SU-DHL-6 (cell line): ENCODE measurements at regions not wholly inside any gene's neighbourhood (a gene's known extent, or its start where the extent isn't known, plus 50 kb on each side); places are given as distances from the start of the nearest gene placed in this dataset.

Experiments
- H2AFZ ChIP-seq: fragments of 200-600 bp; sonication (generic); 2 replicates; pipeline ENCODE4 v1.6.1; 2014; ENCODE audit warnings: low read depth, mild to moderate bottlenecking, moderate library complexity, mixed read lengths, antibody characterized with exemption, low read length; ENCODE audit not compliant: severe bottlenecking
- H3F3A ChIP-seq: fragments of 200-600 bp; shearing (Covaris generic); 2 replicates; pipeline ENCODE4 v1.6.0; 2016; ENCODE audit warnings: antibody characterized with exemption, mild to moderate bottlenecking; ENCODE audit not compliant: insufficient read depth
- H3K27ac ChIP-seq: fragments of 200-600 bp; sonication (generic); 2 replicates; pipeline ENCODE4 v1.5.1; 2016; ENCODE audit warnings: low read depth, mild to moderate bottlenecking, low read length, moderate library complexity, mixed read lengths
- H3K27me3 ChIP-seq: fragments of 200-600 bp; sonication (generic), shearing (Covaris generic); 2 replicates; pipeline ENCODE4 v1.6.0; 2014; ENCODE audit warnings: mild to moderate bottlenecking, low read length
- H3K36me3 ChIP-seq: fragments of 200-600 bp; sonication (generic); 2 replicates; pipeline ENCODE4 v1.6.1; 2014; ENCODE audit warnings: mild to moderate bottlenecking, low read length, mixed read lengths
- H3K4me2 ChIP-seq: fragments of 300-600, 200-600 bp; shearing (Covaris generic), sonication (generic); 2 replicates; pipeline ENCODE4 v1.6.0; 2014; ENCODE audit warnings: low read length, low read depth, mild to moderate bottlenecking; ENCODE audit not compliant: poor library complexity, severe bottlenecking
- H3K4me3 ChIP-seq: fragments of 200-600 bp; sonication (generic); 2 replicates; pipeline ENCODE4 v1.5.1; 2014; ENCODE audit warnings: antibody characterized with exemption, low read length, mild to moderate bottlenecking, mixed read lengths; ENCODE audit not compliant: insufficient read depth, poor library complexity, severe bottlenecking
- H3K79me2 ChIP-seq: fragments of 200-600 bp; sonication (generic); 2 replicates; pipeline ENCODE4 v1.6.1; 2014; ENCODE audit warnings: mild to moderate bottlenecking, low read length, moderate library complexity; ENCODE audit not compliant: insufficient read depth
- H3K9ac ChIP-seq: fragments of 200-600 bp; sonication (generic); 2 replicates; pipeline ENCODE4 v1.7.0; 2014; ENCODE audit warnings: mild to moderate bottlenecking, low read length
- H3K9me2 ChIP-seq: fragments of 200-600 bp; sonication (generic); replicated peaks from 2 replicates; pipeline ENCODE4 v1.6.1; 2014; ENCODE audit warnings: low read length; ENCODE audit not compliant: insufficient read depth
- H3K9me3 ChIP-seq: fragments of 200-600 bp; sonication (generic); 2 replicates; pipeline ENCODE4 v1.6.1; 2014; ENCODE audit warnings: low read length, mixed read lengths; ENCODE audit not compliant: insufficient read depth
- H4K20me1 ChIP-seq: fragments of 200-600 bp; sonication (generic); 2 replicates; pipeline ENCODE4 v1.6.1; 2014; ENCODE audit warnings: low read depth, mild to moderate bottlenecking, antibody characterized with exemption, low read length, moderate library complexity, mixed read lengths
- EZH2phosphoT487 ChIP-seq: fragments of 200-600 bp; sonication (generic), shearing (Covaris generic); conservative IDR thresholded peaks from 2 replicates; pipeline ENCODE4 v1.6.1; 2018; ENCODE audit warnings: mild to moderate bottlenecking, antibody characterized with exemption, low read length, moderate library complexity, mixed read lengths
- TF ChIP-seq, protein P1 (sequence below): fragments of 200-600 bp; sonication (generic); IDR thresholded peaks from one replicate; pipeline ENCODE4 v1.5.1; 2017; ENCODE audit warnings: antibody characterized with exemption, mild to moderate bottlenecking, low read length, moderate library complexity; ENCODE audit not compliant: insufficient read depth, poor library complexity, severe bottlenecking

DNA sequence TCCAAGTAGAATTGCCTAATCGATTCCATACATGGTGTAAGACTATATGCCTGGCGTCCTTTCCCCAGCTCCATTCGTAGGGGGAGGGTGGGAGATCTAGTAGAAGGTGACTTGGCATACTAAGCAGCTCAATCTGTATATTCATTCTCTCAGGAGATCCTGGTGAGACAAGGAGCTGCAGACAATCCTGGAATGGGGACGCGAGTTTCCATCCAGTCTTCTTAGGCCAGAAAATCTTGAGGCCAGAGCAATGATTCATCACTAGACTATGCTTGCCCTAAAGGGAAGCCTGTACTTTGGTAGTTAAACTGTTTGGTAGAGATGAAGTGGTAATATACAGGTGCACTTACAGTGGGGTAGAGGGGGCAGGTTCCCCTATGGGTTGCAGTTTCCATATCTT lies 468.7 kb downstream of the ADGRL2 start:
- peaks cover 3% of the 10 kb centered on the region; the same call in 1 of the 2 replicates for H3K9me3 ChIP-seq
- H3K9ac ChIP-seq, result no peak overlapping the region
- H3K27ac ChIP-seq, result no peak overlapping the region
- H3K36me3 ChIP-seq, result no peaks in the 10 kb centered on the region
- no peaks in the 10 kb centered on the region for H3K9me2 ChIP-seq
- H3F3A ChIP-seq, result no peaks in the 10 kb centered on the region
- H4K20me1 ChIP-seq, result no peaks in the 10 kb centered on the region
- H2AFZ ChIP-seq, result no peak overlapping the region
- no peaks in the 10 kb centered on the region for H3K79me2 ChIP-seq
- no peak for TF ChIP-seq EZH2phosphoT487
- TF ChIP-seq, protein P1, sequence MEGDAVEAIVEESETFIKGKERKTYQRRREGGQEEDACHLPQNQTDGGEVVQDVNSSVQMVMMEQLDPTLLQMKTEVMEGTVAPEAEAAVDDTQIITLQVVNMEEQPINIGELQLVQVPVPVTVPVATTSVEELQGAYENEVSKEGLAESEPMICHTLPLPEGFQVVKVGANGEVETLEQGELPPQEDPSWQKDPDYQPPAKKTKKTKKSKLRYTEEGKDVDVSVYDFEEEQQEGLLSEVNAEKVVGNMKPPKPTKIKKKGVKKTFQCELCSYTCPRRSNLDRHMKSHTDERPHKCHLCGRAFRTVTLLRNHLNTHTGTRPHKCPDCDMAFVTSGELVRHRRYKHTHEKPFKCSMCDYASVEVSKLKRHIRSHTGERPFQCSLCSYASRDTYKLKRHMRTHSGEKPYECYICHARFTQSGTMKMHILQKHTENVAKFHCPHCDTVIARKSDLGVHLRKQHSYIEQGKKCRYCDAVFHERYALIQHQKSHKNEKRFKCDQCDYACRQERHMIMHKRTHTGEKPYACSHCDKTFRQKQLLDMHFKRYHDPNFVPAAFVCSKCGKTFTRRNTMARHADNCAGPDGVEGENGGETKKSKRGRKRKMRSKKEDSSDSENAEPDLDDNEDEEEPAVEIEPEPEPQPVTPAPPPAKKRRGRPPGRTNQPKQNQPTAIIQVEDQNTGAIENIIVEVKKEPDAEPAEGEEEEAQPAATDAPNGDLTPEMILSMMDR, result no peak
- no peak overlapping the region for H3K4me3 ChIP-seq
- H3K4me2 ChIP-seq, result no peak overlapping the region
- H3K27me3 ChIP-seq, result no peaks in the 10 kb centered on the region

DNA sequence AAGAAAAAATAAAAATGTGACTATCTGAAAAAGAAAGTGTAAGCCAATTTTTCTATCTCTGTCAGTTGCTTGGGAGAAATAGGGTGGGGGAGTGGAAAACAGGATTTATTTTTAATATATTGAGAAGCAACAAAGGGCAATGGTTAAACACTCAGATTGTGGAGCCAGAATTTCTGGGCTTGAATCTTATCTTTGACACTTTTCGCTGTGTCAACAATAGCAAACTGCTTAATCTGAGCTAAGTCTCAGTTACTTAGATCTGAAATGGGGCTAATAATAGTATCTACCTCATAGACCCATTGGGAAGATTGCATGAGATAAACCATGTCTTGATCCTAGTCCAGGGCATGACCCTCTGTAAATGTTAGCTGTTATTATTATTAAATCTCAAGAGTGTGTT lies 468.1 kb downstream of the ADGRL2 start:
- no peaks in the 10 kb centered on the region for H4K20me1 ChIP-seq
- H3K36me3 ChIP-seq, result no peaks in the 10 kb centered on the region
- no peak overlapping the region for H3K9ac ChIP-seq
- no peaks in the 10 kb centered on the region for H3K9me2 ChIP-seq
- H3K4me2 ChIP-seq, result no peak overlapping the region
- no peak for TF ChIP-seq EZH2phosphoT487
- TF ChIP-seq, protein P1, result no peak
- no peak overlapping the region for H3K27ac ChIP-seq
- no peaks in the 10 kb centered on the region for H3F3A ChIP-seq
- H2AFZ ChIP-seq, result no peak overlapping the region
- no peaks in the 10 kb centered on the region for H3K27me3 ChIP-seq
- no peaks in the 10 kb centered on the region for H3K79me2 ChIP-seq
- H3K4me3 ChIP-seq, result no peak overlapping the region
- peaks cover 3% of the 10 kb centered on the region; the same call in 1 of the 2 replicates for H3K9me3 ChIP-seq

DNA sequence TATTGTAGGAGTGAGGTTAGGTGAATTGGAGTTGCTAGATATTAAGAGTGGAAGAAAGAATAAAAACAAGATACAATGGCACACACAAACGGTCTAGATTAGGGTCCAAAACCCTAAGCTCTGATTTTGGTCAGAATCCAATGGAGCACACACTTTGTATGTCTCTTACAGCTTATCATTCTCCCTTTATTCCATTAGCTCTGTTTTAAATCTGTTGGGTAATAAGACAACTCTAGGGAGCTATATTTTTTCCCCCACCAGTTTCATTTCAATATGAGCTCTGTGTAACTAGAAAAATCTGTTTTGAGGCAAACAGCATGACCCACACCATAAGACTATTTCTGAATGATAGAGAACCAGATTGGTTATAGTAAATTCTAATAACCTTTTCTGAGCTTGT lies 465.6 kb downstream of the ADGRL2 start:
- no peak overlapping the region for H3K4me2 ChIP-seq
- no peaks in the 10 kb centered on the region for H3F3A ChIP-seq
- H3K36me3 ChIP-seq, result no peaks in the 10 kb centered on the region
- no peak overlapping the region for H3K4me3 ChIP-seq
- H2AFZ ChIP-seq, result peak overlapping the region; percentile 16
- H3K27ac ChIP-seq, result no peak overlapping the region
- peaks cover 3% of the 10 kb centered on the region; the same call in 1 of the 2 replicates for H3K9me3 ChIP-seq
- no peaks in the 10 kb centered on the region for H4K20me1 ChIP-seq
- H3K79me2 ChIP-seq, result no peaks in the 10 kb centered on the region
- H3K27me3 ChIP-seq, result no peaks in the 10 kb centered on the region
- no peak overlapping the region for H3K9ac ChIP-seq
- TF ChIP-seq, protein P1, result no peak
- TF ChIP-seq EZH2phosphoT487, result no peak
- no peaks in the 10 kb centered on the region for H3K9me2 ChIP-seq

DNA sequence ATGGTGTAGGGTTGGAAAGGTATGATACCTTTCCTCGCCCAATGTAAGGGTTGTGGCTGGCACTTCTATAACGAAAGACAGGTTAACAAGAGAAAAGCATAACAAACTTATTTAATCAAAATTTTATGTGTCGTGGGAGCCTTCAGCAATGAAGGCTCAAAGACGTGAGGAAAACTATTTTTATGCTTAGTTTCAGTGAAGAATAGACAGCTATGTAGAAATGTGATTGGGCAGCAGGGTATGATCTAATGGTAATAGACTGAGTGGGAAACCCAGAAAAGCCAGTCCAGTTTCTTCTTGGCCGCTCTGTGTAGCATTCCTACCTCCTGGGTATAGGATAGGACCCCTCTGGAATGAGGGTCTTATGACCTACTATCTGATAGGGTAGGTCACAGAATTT lies 464.7 kb downstream of the ADGRL2 start:
- H3K9me3 ChIP-seq, result no peaks in the 10 kb centered on the region
- no peaks in the 10 kb centered on the region for H3K9me2 ChIP-seq
- H3K9ac ChIP-seq, result no peak overlapping the region
- no peaks in the 10 kb centered on the region for H4K20me1 ChIP-seq
- no peak overlapping the region for H3K4me3 ChIP-seq
- H2AFZ ChIP-seq, result no peak overlapping the region
- H3K36me3 ChIP-seq, result no peaks in the 10 kb centered on the region
- no peaks in the 10 kb centered on the region for H3F3A ChIP-seq
- no peaks in the 10 kb centered on the region for H3K27me3 ChIP-seq
- TF ChIP-seq, protein P1, result no peak
- TF ChIP-seq EZH2phosphoT487, result no peak
- H3K79me2 ChIP-seq, result no peaks in the 10 kb centered on the region
- H3K4me2 ChIP-seq, result no peak overlapping the region
- no peak overlapping the region for H3K27ac ChIP-seq
